ENCODE measurements at regions not wholly inside any gene's neighbourhood (a gene's known extent, or its start where the extent isn't known, plus 50 kb on each side); places are given as distances from the start of the nearest gene placed in this dataset.

DNA sequence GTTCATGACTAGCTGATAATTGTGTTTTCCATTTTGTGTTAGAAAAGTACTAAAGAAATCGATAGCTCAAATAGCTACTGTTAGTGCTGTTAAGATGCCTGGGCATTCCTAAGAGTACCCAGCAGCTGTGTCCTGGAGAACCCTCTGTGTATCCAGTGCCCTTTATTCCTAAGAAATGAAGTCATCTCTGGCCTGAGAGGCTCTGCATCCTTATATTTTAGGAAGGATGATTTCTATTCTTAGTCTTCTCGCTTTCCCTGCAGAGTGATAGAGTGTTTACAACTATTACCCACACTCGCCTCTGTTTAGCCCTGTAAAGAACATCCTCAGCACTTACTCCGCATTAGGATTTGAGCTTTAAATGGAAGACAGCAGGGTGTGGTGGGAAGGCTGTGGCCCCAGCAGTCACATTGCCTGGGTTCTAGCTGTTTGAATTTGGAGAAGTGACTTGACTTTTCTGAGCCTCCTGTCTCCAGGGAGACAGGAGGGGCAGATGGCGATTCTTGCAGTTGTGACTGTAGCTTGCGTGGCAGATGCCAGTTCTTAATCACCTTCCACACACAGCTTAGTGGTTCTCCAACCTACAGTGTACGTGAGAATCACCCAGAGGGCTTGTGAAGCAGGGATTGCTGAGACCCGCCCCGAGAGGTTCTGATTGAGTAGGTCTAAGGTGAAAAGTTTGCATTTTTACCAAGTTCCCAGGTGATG, 177.2 kb upstream of the PITX1 start:
- no peak for TF ChIP-seq POLR2A (IDR thresholded peaks at IDR 0.05)
- TF ChIP-seq, protein P1, sequence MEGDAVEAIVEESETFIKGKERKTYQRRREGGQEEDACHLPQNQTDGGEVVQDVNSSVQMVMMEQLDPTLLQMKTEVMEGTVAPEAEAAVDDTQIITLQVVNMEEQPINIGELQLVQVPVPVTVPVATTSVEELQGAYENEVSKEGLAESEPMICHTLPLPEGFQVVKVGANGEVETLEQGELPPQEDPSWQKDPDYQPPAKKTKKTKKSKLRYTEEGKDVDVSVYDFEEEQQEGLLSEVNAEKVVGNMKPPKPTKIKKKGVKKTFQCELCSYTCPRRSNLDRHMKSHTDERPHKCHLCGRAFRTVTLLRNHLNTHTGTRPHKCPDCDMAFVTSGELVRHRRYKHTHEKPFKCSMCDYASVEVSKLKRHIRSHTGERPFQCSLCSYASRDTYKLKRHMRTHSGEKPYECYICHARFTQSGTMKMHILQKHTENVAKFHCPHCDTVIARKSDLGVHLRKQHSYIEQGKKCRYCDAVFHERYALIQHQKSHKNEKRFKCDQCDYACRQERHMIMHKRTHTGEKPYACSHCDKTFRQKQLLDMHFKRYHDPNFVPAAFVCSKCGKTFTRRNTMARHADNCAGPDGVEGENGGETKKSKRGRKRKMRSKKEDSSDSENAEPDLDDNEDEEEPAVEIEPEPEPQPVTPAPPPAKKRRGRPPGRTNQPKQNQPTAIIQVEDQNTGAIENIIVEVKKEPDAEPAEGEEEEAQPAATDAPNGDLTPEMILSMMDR (IDR thresholded peaks at IDR 0.05 in 4 of 5, conservative IDR thresholded peaks at IDR 0.05 in 1 of 5) = no peak
